Common myeloid progenitor, CD34-positive (primary cell): ENCODE measurements at regions not wholly inside any gene's neighbourhood (a gene's known extent, or its start where the extent isn't known, plus 50 kb on each side); places are given as distances from the start of the nearest gene placed in this dataset.

Experiments
- CTCF ChIA-PET: fragments of 350-600 bp; sonication (Branson Sonifier 250); formaldehyde crosslinking; loops from one replicate; lab custom pipeline; 2021; ENCODE audit warnings: antibody characterized with exemption; lab: Charles Lee
- POLR2A ChIA-PET: fragments of 350-600 bp; sonication (Branson Sonifier 250); formaldehyde crosslinking; loops from one replicate; lab custom pipeline; 2021; ENCODE audit warnings: antibody characterized with exemption; lab: Charles Lee
- DNase-seq, 3 donors: peaks; one replicate each; pipeline versions ENCODE4 v3.0.0 to v3.0.0-alpha.2; 2013
- H3K27ac ChIP-seq, 2 experiments: 1 replicate in 1 of 2; 2 replicates in 1 of 2; pipeline ENCODE4 v1.7.0; 2013; ENCODE audit warnings: inconsistent platforms in 2 of 2, low read length in 2 of 2, mild to moderate bottlenecking in 2 of 2, low read depth in 1 of 2, moderate library complexity in 1 of 2; ENCODE audit not compliant: severe bottlenecking in 2 of 2, insufficient read depth in 1 of 2, poor library complexity in 1 of 2
- H3K27me3 ChIP-seq, 5 experiments: replicated peaks in 2 of 5; 1 replicate in 3 of 5; 2 replicates in 2 of 5; pipeline versions ENCODE4 v1.6.1 to v1.7.0; 2013; ENCODE audit warnings: low read length in 4 of 5, mild to moderate bottlenecking in 2 of 5, moderate library complexity in 2 of 5, inconsistent platforms in 1 of 5; ENCODE audit not compliant: insufficient read depth in 5 of 5, control insufficient read depth in 4 of 5
- H3K36me3 ChIP-seq, 4 experiments: 1 replicate in 2 of 4; 2 replicates in 2 of 4; pipeline versions ENCODE4 v1.6.1 to v1.7.0; 2013; ENCODE audit warnings: low read length in 3 of 4, control low read depth in 1 of 4, mild to moderate bottlenecking in 1 of 4; ENCODE audit not compliant: control insufficient read depth in 4 of 4, insufficient read depth in 4 of 4
- H3K4me1 ChIP-seq, 4 experiments: 1 replicate in 3 of 4; 2 replicates in 1 of 4; pipeline versions ENCODE4 v1.6.1 to v1.7.1; 2013; ENCODE audit warnings: low read length in 3 of 4, mild to moderate bottlenecking in 3 of 4, control low read depth in 1 of 4, inconsistent platforms in 1 of 4, moderate library complexity in 1 of 4; ENCODE audit not compliant: control insufficient read depth in 4 of 4, insufficient read depth in 4 of 4; ENCODE audit errors: control extremely low read depth in 1 of 4
- H3K4me3 ChIP-seq, 7 experiments: 1 replicate in 4 of 7; 2 replicates in 3 of 7; pipeline versions ENCODE4 v1.5.1 to v1.7.0; 2013; ENCODE audit warnings: mild to moderate bottlenecking in 7 of 7, low read length in 6 of 7, moderate library complexity in 6 of 7, inconsistent platforms in 2 of 7, low read depth in 2 of 7, control low read depth in 1 of 7; ENCODE audit not compliant: insufficient read depth in 4 of 7, control insufficient read depth in 1 of 7; ENCODE audit errors: extremely low read depth in 1 of 7
- H3K9me3 ChIP-seq, 5 experiments: 1 replicate in 4 of 5; 2 replicates in 1 of 5; pipeline versions ENCODE4 v1.6.1 to v1.7.1; 2013; ENCODE audit warnings: low read length in 4 of 5, mild to moderate bottlenecking in 2 of 5, inconsistent platforms in 1 of 5, low read depth in 1 of 5, moderate library complexity in 1 of 5; ENCODE audit not compliant: control insufficient read depth in 4 of 5, insufficient read depth in 2 of 5; ENCODE audit errors: control extremely low read depth in 1 of 5
- WGBS: methylation state at CpG from one replicate; pipeline ENCODE4 v1.1.5; 2013; ENCODE audit not compliant: insufficient coverage; 5-methylcytosine and 5-hydroxymethylcytosine counted together

- peaks cover 0 to 15% (median under 1%) of the 10 kb centered on the region in 4 experiments for H3K4me1 ChIP-seq
- no peak overlapping the region for H3K4me3 ChIP-seq
- no peaks in the 10 kb centered on the region for H3K36me3 ChIP-seq
- ChIA-PET CTCF (interaction anchor here (1.0 kb wide), 1 partner anchor 17 kb away, joined by 3 read pairs; no protein-coding TSS in a partner anchor), POLR2A (no interaction called here)
- no peaks in the 10 kb centered on the region for H3K27me3 ChIP-seq
- peak; percentile 22 to 76 (median 64) for DNase-seq
- H3K9me3 ChIP-seq: no peaks in the 10 kb centered on the region
- peak overlapping the region in 1 of 2 experiments; percentile 51 for H3K27ac ChIP-seq
Measured at GRCh38 chr5:74021126-74021525, 395.1 kb downstream of the ARHGEF28 start.

DNA sequence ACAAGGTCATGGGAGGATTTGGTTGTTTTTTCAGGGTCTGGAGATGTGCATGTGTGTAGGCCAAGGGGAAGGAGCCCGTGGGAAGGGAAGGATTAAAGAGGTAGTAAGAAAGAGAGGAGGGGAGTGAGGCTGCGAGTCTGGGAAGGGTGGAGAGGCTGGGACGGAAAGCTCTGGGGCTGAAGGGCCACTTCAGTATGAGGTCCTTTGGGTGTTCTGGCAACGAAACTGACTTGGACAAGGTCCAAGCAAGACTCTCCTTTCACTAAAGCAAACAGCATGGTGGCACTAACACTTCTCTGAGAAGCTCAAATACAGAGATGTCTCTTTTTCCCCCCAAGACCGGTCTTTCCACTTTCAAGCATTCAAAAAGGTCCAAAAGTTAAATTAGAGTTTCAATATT lies 394.5 kb downstream of the ARHGEF28 start:
- no peak overlapping the region for H3K27ac ChIP-seq
- ChIA-PET POLR2A (no interaction called here), CTCF (interaction anchor here (1.0 kb wide), 1 partner anchor 17 kb away, joined by 3 read pairs; no protein-coding TSS in a partner anchor)
- no peak overlapping the region for H3K4me3 ChIP-seq
- H3K4me1 ChIP-seq: peaks cover 0 to 15% (median under 1%) of the 10 kb centered on the region in 4 experiments
- H3K9me3 ChIP-seq: no peaks in the 10 kb centered on the region
- WGBS: 68% methylated on average over 3 of the region's 5 CpGs
- no peaks in the 10 kb centered on the region for H3K36me3 ChIP-seq
- no peak for DNase-seq
- no peaks in the 10 kb centered on the region for H3K27me3 ChIP-seq

DNA sequence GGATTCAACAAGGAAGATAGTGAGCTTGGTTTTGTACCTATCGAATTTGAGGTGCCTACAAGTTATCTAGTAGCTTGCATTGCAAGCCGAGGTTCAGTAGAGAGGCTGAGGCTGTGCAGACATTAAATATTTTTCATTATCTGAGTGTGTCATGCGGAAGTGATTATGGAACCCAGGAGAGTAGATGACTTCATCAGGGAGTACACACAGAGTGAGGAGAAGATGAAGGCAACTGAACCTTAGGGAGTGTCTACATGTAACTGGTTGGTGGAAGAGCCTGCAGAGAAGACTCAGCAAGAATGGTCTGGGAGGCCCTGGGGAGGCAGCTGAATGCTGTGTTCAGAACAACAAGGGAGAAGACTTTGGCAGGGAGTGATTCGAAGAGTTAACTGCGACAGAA lies 393.9 kb downstream of the ARHGEF28 start:
- Histone ChIP-seq H3K4me3 (no peak overlapping the region), H3K27me3 (no peaks in the 10 kb centered on the region), H3K27ac (no peak overlapping the region), H3K36me3 (no peaks in the 10 kb centered on the region), H3K4me1 (peaks cover 0 to 15% (median under 1%) of the 10 kb centered on the region in 4 experiments), H3K9me3 (no peaks in the 10 kb centered on the region)
- ChIA-PET POLR2A (no interaction called here), CTCF (no interaction called here)
- DNase-seq: no peak
- 97% methylated on average over 5 of the region's 5 CpGs for WGBS

DNA sequence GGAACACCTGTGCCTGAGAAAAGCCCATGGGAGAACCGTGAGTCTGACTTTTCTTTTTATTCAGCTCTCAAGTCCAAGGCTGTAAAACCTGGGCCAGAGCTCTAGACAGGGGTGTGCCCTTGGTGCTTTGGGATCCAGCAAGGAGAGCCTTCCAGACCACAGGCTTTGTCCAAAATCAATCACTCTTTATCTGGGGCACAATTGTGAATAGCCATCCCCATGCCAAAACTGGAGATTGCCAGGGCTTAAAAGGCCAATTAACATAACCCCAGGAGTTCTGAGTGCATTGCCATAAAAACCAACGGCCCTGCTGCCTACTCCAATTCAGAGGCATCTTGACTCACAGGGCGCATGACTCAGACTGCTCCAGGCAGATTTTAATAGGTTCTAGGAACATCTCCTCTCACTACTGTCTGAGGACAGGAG lies 391.8 kb downstream of the ARHGEF28 start:
- Histone ChIP-seq H3K4me3 (no peak overlapping the region), H3K27me3 (no peaks in the 10 kb centered on the region), H3K36me3 (no peaks in the 10 kb centered on the region), H3K27ac (no peak overlapping the region), H3K9me3 (no peaks in the 10 kb centered on the region), H3K4me1 (peaks cover 0 to 15% (median under 1%) of the 10 kb centered on the region in 4 experiments)
- WGBS: 97% methylated on average over 3 of the region's 3 CpGs
- POLR2A ChIA-PET: no interaction called here
- DNase-seq: no peak
- CTCF ChIA-PET: no interaction called here

DNA sequence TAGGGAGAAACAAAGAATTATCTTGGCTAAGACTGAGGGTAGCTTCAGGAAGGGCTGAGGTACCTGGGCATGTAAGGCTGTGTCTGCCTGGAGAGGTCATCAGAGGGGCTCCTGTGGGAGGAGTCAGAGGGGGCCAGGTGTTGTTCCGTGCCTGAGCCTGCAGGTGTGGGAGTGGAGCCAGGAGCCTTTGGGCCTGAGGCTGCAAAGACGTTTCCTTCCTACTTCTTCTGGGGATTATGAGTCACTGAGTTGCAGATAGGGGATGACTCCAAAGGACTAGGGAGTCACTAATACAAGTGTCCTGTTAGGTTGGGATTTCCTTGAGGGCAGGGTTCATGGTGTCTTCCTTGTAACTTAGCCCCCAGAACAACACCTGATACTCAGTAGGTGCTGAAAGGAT lies 391.1 kb downstream of the ARHGEF28 start:
- Histone ChIP-seq H3K27me3 (no peaks in the 10 kb centered on the region), H3K36me3 (no peaks in the 10 kb centered on the region), H3K4me3 (no peak overlapping the region), H3K4me1 (peaks cover 0 to 15% (median under 1%) of the 10 kb centered on the region in 4 experiments), H3K9me3 (no peaks in the 10 kb centered on the region), H3K27ac (no peak overlapping the region)
- DNase-seq: peak in 1 of 3 donors; percentile 2
- 50% methylated on average over 2 of the region's 2 CpGs for WGBS
- POLR2A ChIA-PET: no interaction called here
- CTCF ChIA-PET: no interaction called here

DNA sequence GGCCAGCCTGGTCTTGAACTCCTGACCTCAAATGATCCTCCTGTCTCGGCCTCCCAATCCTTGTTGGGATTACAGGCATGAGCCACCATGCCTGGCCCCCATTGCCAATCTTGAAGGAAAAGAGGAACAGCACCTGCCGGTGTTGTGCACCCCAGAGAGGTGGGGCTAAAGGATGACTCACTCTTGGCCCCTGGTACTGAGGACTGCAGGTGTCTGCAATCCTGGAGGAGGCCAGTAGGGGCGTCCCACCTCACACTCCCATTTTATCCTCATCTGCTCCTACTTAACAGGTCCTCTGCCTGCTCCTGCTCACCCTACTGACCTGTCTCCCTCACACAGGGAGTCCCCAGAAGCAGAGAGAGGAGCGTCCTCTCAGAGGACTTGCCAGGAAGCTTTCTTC lies 390.4 kb downstream of the ARHGEF28 start:
- POLR2A ChIA-PET: interaction anchor here (0.6 kb wide), 1 partner anchor 565 kb away, joined by 3 read pairs; no protein-coding TSS in a partner anchor
- CTCF ChIA-PET: interaction anchor here (1.1 kb wide), 1 partner anchor 17 kb away, joined by 3 read pairs; no protein-coding TSS in a partner anchor
- WGBS: 100% methylated on average over 3 of the region's 4 CpGs

DNA sequence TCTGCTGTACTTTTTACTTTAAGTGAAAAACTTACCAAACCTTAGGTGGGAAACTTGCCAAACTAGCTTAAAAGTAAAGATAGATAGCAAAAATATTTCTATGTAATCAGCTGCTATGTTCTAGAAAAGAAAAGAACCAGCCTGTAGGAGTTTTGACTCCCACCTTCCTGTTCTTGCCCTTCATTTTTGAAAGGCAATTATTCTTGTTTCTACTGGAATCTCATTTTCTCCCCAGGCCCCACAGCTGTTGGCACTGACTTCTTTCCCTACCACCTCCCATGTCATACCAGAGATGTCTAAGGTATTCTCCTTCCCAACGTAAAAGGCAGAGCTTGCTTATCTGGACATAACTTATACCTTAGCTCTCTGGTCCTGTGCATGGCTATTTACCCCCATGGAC lies 389.7 kb downstream of the ARHGEF28 start:
- 100% methylated on average over 1 of the region's 1 CpG for WGBS
- Histone ChIP-seq H3K4me3 (no peak overlapping the region), H3K36me3 (no peaks in the 10 kb centered on the region), H3K4me1 (peaks cover 0 to 6% (median 0%) of the 10 kb centered on the region in 4 experiments), H3K27ac (no peak overlapping the region), H3K27me3 (no peaks in the 10 kb centered on the region), H3K9me3 (no peaks in the 10 kb centered on the region)
- ChIA-PET POLR2A (interaction anchor here (0.6 kb wide), 2 partner anchors 358 to 566 kb away, joined by 3 to 4 read pairs; no protein-coding TSS in a partner anchor), CTCF (interaction anchor here (1.1 kb wide), 1 partner anchor 16 kb away, joined by 3 read pairs; no protein-coding TSS in a partner anchor)
- DNase-seq: no peak

More for the DNA sequence above, 390.4 kb downstream of the ARHGEF28 start:
- Histone ChIP-seq H3K36me3 (no peaks in the 10 kb centered on the region), H3K9me3 (no peaks in the 10 kb centered on the region), H3K4me1 (peaks cover 0 to 13% (median under 1%) of the 10 kb centered on the region in 4 experiments), H3K27me3 (no peaks in the 10 kb centered on the region), H3K4me3 (no peak overlapping the region), H3K27ac (no peak overlapping the region)
- peak; percentile 25 to 37 (median 27) for DNase-seq
